AG09309 (cell line): ENCODE measurements at regions not wholly inside any gene's neighbourhood (a gene's known extent, or its start where the extent isn't known, plus 50 kb on each side); places are given as distances from the start of the nearest gene placed in this dataset.

Source experiments
- DNase-seq: peaks from one replicate; pipeline ENCODE4 v3.0.0-alpha.2; 2010; ENCODE audit warnings: low read depth
- H3K4me3 ChIP-seq: 2 replicates; pipeline ENCODE4 v1.5.1; 2011; ENCODE audit warnings: mild to moderate bottlenecking, low read depth, low read length, moderate library complexity; ENCODE audit not compliant: control insufficient read depth
- CTCF ChIP-seq: IDR thresholded peaks from 2 replicates; pipeline ENCODE4 v1.5.1; 2011; ENCODE audit warnings: mild to moderate bottlenecking, low read depth, low read length, inconsistent platforms; ENCODE audit not compliant: insufficient read depth, control insufficient read depth; ENCODE audit errors: missing control alignments

GRCh38 chr1:229943148-229943714 lies 123.8 kb upstream of the GALNT2 start:
- no peak for DNase-seq
- no peak for TF ChIP-seq CTCF
- no peak overlapping the region for H3K4me3 ChIP-seq

GRCh38 chr1:229943988-229944743 lies 122.9 kb upstream of the GALNT2 start:
- no peak for TF ChIP-seq CTCF
- no peak for DNase-seq
- no peak overlapping the region for H3K4me3 ChIP-seq

- no peak for DNase-seq
- TF ChIP-seq CTCF: no peak
- no peak overlapping the region for H3K4me3 ChIP-seq
These were observed 121.2 kb upstream of the GALNT2 start for GRCh38 chr1:229945795-229946194.

GRCh38 chr1:229947968-229948367 lies 119.1 kb upstream of the GALNT2 start:
- no peak for DNase-seq
- no peak for TF ChIP-seq CTCF
- no peak overlapping the region for H3K4me3 ChIP-seq

GRCh38 chr1:229948438-229948837 lies 118.6 kb upstream of the GALNT2 start:
- TF ChIP-seq CTCF: no peak
- H3K4me3 ChIP-seq: no peak overlapping the region
- no peak for DNase-seq

GRCh38 chr1:229949500-229949899 lies 117.5 kb upstream of the GALNT2 start:
- no peak for TF ChIP-seq CTCF
- H3K4me3 ChIP-seq: no peak overlapping the region
- no peak for DNase-seq
